ENCODE measurements at regions not wholly inside any gene's neighbourhood (a gene's known extent, or its start where the extent isn't known, plus 50 kb on each side); places are given as distances from the start of the nearest gene placed in this dataset.

- no peak for DNase-seq
Observed at GRCh38 chr10:24152270-24152669, 56.7 kb upstream of the KIAA1217 start.

- DNase-seq = peak; percentile 26
Observed at GRCh38 chr10:24153031-24153430, 55.9 kb upstream of the KIAA1217 start.

GRCh38 chr10:24153537-24153936 is 55.4 kb upstream of the KIAA1217 start:
- no peak for DNase-seq

- no peak for DNase-seq
Observed at GRCh38 chr10:24156686-24157085, 52.3 kb upstream of the KIAA1217 start.

GRCh38 chr10:24157567-24157966 is 51.4 kb upstream of the KIAA1217 start:
- no peak for DNase-seq
